ENCODE measurements at regions not wholly inside any gene's neighbourhood (a gene's known extent, or its start where the extent isn't known, plus 50 kb on each side); places are given as distances from the start of the nearest gene placed in this dataset.
"Not testable (repeated sequence)": the region's sequence is repeated elsewhere in the genome, so short reads cannot be mapped to it uniquely, and the experiment has no call there.

DNA sequence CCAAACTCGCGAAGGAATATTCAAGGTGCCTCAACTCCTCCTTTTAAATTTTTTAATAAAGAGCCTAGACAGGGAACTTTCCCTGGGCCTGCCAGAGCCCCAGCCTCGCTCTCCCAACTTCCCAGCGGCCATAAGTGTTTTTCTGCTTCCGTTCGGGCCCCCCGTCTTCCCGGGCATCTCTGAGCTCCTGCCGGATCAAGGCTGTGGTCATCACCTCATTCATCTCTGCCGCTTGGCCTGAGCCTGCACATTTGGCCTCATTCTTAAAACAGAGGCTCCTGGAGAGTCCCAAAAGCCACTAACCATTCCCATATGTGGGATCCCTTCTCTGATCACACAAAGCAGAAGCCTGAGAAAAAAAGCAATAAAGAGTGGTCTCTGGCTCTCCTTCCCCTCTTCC is 969.1 kb upstream of the DEFB115 start:
- H3K27ac Mint-ChIP-seq = peak overlapping the region; percentile 36

GRCh38 chr20:30289049-30289448 is 968.4 kb upstream of the DEFB115 start:
- Mint-ChIP-seq H3K27ac (peak overlapping the region; percentile 85), H3K4me3 (peak overlapping the region; percentile 80), H3K4me1 (peaks cover 24% of the 10 kb centered on the region)
- not testable (repeated sequence) for H3K9me3 Mint-ChIP-seq, H3K36me3 Mint-ChIP-seq, H3K27me3 Mint-ChIP-seq
- DNase-seq = peak; percentile 40

More for the DNA sequence above, 969.1 kb upstream of the DEFB115 start:
- Mint-ChIP-seq H3K36me3 (peaks cover 6% of the 10 kb centered on the region), H3K9me3 (peaks cover 3% of the 10 kb centered on the region), H3K27me3 (no peaks in the 10 kb centered on the region), H3K4me1 (peaks cover 29% of the 10 kb centered on the region), H3K4me3 (no peak overlapping the region)
- no peak for DNase-seq

DNA sequence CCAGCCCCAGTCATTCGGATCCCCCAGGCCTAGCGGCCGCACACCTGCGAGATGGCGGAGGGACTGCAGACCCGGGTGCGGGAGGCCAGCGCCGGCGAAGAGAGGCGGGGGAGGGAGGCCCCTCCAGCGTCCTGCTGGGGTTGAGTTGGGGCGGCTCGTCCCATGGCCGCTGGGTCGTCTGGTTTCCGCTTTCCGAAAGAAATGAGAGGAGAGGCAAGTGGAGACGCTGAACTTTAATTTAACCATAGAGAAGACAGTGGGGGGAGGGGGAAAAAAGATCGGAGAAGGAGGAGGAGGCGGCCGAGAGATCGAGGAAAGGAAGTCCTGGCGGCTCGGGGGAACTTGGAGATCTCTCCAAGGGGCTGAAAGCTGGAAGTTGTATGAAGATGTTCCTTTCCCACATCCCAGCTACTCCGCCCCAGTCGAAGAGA is 967.7 kb upstream of the DEFB115 start:
- H3K4me3 Mint-ChIP-seq = peak overlapping the region; percentile 80
- not testable (repeated sequence) for H3K27me3 Mint-ChIP-seq, H3K36me3 Mint-ChIP-seq, H3K9me3 Mint-ChIP-seq
- H3K4me1 Mint-ChIP-seq = peaks cover 22% of the 10 kb centered on the region
- peak overlapping the region; percentile 85 for H3K27ac Mint-ChIP-seq
- peak; percentile 44 for DNase-seq

- H3K4me1 Mint-ChIP-seq = peaks cover 19% of the 10 kb centered on the region
- not testable (repeated sequence) for H3K36me3 Mint-ChIP-seq, H3K9me3 Mint-ChIP-seq, H3K27me3 Mint-ChIP-seq
- peak; percentile 31 for DNase-seq
- H3K4me3 Mint-ChIP-seq = peak overlapping the region; percentile 80
- peak overlapping the region; percentile 85 for H3K27ac Mint-ChIP-seq
Observed at GRCh38 chr20:30290361-30291063, 967.0 kb upstream of the DEFB115 start.

GRCh38 chr20:30291064-30291379 is 966.4 kb upstream of the DEFB115 start:
- DNase-seq, H3K36me3 Mint-ChIP-seq, H3K9me3 Mint-ChIP-seq, H3K27me3 Mint-ChIP-seq: not testable (repeated sequence)
- H3K27ac Mint-ChIP-seq = peak overlapping the region; percentile 51
- H3K4me1 Mint-ChIP-seq = peaks cover 19% of the 10 kb centered on the region
- H3K4me3 Mint-ChIP-seq = peak overlapping the region; percentile 66

GRCh38 chr20:30291686-30292085 is 965.8 kb upstream of the DEFB115 start:
- DNase-seq, H3K27ac Mint-ChIP-seq, H3K36me3 Mint-ChIP-seq, H3K9me3 Mint-ChIP-seq, H3K4me3 Mint-ChIP-seq, H3K27me3 Mint-ChIP-seq: not testable (repeated sequence)
- H3K4me1 Mint-ChIP-seq = peaks cover 17% of the 10 kb centered on the region

- Mint-ChIP-seq H3K4me1 (peaks cover 11% of the 10 kb centered on the region), H3K27me3 (peaks cover 15% of the 10 kb centered on the region)
- not testable (repeated sequence) for DNase-seq, H3K9me3 Mint-ChIP-seq, H3K27ac Mint-ChIP-seq, H3K36me3 Mint-ChIP-seq, H3K4me3 Mint-ChIP-seq
Observed at GRCh38 chr20:30295396-30295795, 962.1 kb upstream of the DEFB115 start.

DNA sequence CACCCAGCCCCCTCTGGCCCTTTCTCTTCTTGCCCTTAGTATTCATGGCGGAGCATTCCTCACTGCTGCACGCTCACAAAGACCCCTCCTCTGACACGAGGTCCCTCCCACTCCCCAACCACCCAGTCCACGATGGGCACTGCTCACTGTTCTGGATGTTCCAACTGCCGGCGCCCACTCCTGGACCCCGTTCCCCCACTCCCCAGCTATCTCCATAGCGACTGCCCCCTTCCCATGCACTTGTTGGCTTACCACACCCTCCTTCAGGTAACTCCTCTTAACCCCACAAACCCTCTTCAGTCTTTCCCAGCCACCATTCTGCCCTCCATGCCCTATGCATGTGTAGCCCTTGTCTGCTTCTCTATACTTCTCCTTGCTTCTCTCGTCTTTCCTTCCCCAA is 961.5 kb upstream of the DEFB115 start:
- not testable (repeated sequence) for H3K27ac Mint-ChIP-seq, H3K36me3 Mint-ChIP-seq, H3K4me3 Mint-ChIP-seq, H3K9me3 Mint-ChIP-seq, DNase-seq
- Mint-ChIP-seq H3K27me3 (peaks cover 18% of the 10 kb centered on the region), H3K4me1 (peaks cover 12% of the 10 kb centered on the region)

DNA sequence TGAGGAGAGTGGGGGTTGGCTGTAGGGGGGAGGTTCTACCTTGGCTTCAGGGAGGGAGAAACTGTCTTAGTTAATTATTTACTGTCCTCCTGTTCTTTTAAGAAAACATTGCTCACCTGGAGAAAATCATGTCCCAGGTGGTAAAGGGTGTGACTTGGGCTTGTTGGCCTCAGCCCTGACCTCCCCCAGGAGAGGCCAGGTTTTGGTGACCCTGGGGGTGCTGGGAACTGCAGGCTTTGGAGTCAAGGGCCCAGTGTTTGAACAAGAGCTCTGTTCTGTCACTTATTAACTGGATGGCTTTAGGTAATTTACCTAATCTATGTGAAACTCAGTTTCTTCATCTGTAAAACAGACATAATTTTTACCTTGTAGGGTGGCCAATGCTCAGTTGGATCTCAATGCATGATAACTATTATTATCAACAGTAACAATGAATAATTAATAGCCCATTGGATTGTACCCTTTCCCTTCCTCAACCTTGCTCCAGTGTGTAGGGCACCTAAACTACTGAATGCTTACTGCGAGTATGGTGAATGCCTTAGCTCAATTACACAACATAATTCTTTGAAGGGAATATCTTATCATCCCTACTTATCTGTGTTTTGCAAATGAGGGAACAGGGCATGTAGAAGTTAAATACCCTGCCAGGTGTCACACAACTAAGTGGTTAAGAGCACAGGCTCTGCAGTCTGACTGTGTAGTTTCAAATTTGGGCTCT is 959.4 kb upstream of the DEFB115 start:
- H3K4me3 Mint-ChIP-seq, H3K36me3 Mint-ChIP-seq, H3K9me3 Mint-ChIP-seq, H3K27ac Mint-ChIP-seq, DNase-seq: not testable (repeated sequence)
- Mint-ChIP-seq H3K4me1 (peaks cover 18% of the 10 kb centered on the region), H3K27me3 (peaks cover 18% of the 10 kb centered on the region)

- not testable (repeated sequence) for H3K27ac Mint-ChIP-seq, DNase-seq, H3K9me3 Mint-ChIP-seq, H3K36me3 Mint-ChIP-seq
- Mint-ChIP-seq H3K4me1 (peaks cover 21% of the 10 kb centered on the region), H3K27me3 (peaks cover 14% of the 10 kb centered on the region), H3K4me3 (peak overlapping the region; percentile 67)
Observed at GRCh38 chr20:30300220-30300642, 957.2 kb upstream of the DEFB115 start.

DNA sequence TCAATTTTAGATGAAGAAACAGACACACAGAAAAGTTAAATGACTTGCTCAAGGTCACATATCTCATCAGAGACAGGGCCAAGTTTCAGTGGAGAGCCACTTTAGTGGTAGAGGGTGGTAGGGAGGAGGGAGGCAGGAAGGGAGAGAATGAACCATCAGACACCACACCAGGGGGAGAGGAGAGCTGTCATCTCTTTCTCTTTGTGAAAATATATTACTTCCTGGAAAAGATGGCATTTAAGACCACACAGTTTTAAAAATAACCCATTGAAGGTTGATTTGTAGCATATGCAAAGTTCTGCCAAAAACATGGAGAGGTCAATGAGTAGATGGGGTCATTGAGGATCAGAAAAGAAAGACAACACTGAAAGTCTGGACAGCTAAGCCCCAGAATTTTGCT is 954.7 kb upstream of the DEFB115 start:
- H3K4me1 Mint-ChIP-seq = peaks cover 23% of the 10 kb centered on the region
- not testable (repeated sequence) for H3K36me3 Mint-ChIP-seq, H3K9me3 Mint-ChIP-seq, H3K27ac Mint-ChIP-seq, H3K4me3 Mint-ChIP-seq, DNase-seq
- peaks cover 14% of the 10 kb centered on the region for H3K27me3 Mint-ChIP-seq

DNA sequence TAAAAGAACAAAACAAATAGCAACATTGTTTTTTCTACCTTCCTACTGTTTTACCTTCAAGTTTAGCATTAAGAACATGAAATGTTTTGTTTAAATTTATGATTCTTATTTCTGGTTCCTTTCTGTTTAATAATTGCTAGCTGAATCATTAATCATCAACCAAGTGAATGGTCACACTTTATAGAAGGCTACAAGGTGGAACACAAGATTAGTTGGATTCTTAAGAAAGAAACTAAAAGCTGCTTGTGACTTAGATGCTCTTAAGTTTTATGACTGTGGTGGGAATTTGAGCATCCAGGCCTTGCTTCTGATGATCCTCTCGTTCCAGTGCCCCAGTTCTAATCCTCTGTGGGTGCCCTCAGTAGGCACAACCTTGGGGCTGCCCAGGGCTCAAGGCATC is 947.5 kb upstream of the DEFB115 start:
- not testable (repeated sequence) for H3K9me3 Mint-ChIP-seq, H3K36me3 Mint-ChIP-seq, H3K27ac Mint-ChIP-seq, DNase-seq, H3K27me3 Mint-ChIP-seq, H3K4me3 Mint-ChIP-seq, H3K4me1 Mint-ChIP-seq

DNA sequence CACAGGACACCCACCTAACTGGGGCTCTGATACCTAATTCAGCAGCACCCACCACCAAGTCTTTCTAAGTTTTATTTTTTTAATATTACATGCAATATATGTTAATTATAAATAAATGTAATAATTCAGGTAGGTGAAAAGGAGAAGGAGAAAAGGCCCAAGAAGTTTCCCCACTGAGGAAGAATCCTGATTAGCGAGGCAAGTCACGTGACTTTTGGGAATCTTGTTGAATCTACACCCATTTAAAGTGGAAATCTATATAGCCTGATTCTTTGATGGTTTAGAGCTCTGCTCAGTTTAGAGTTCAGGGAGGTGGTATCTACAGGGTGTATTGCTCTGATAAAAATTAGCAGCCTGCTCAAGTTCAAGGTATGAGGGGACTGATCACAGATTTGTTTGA is 947.1 kb upstream of the DEFB115 start:
- H3K4me3 Mint-ChIP-seq, DNase-seq, H3K36me3 Mint-ChIP-seq, H3K9me3 Mint-ChIP-seq, H3K27ac Mint-ChIP-seq, H3K4me1 Mint-ChIP-seq, H3K27me3 Mint-ChIP-seq: not testable (repeated sequence)

- DNase-seq, H3K4me3 Mint-ChIP-seq, H3K9me3 Mint-ChIP-seq, H3K27ac Mint-ChIP-seq, H3K4me1 Mint-ChIP-seq, H3K36me3 Mint-ChIP-seq: not testable (repeated sequence)
- H3K27me3 Mint-ChIP-seq = peaks cover 22% of the 10 kb centered on the region
Observed at GRCh38 chr20:30312220-30312619, 945.2 kb upstream of the DEFB115 start.

GRCh38 chr20:30313660-30314059 is 943.8 kb upstream of the DEFB115 start:
- H3K27me3 Mint-ChIP-seq = peaks cover 34% of the 10 kb centered on the region
- H3K27ac Mint-ChIP-seq, H3K9me3 Mint-ChIP-seq, H3K4me1 Mint-ChIP-seq, DNase-seq, H3K4me3 Mint-ChIP-seq, H3K36me3 Mint-ChIP-seq: not testable (repeated sequence)

- Mint-ChIP-seq H3K4me3 (peak overlapping the region; percentile 50), H3K27me3 (peaks cover 34% of the 10 kb centered on the region)
- H3K36me3 Mint-ChIP-seq, H3K4me1 Mint-ChIP-seq, H3K9me3 Mint-ChIP-seq, H3K27ac Mint-ChIP-seq, DNase-seq: not testable (repeated sequence)
Observed at GRCh38 chr20:30316063-30316462, 941.4 kb upstream of the DEFB115 start.
